ENCODE measurements at regions not wholly inside any gene's neighbourhood (a gene's known extent, or its start where the extent isn't known, plus 50 kb on each side); places are given as distances from the start of the nearest gene placed in this dataset.
A peak's percentile ranks its signal among the peaks of the same experiment; 100 is the strongest.

DNA sequence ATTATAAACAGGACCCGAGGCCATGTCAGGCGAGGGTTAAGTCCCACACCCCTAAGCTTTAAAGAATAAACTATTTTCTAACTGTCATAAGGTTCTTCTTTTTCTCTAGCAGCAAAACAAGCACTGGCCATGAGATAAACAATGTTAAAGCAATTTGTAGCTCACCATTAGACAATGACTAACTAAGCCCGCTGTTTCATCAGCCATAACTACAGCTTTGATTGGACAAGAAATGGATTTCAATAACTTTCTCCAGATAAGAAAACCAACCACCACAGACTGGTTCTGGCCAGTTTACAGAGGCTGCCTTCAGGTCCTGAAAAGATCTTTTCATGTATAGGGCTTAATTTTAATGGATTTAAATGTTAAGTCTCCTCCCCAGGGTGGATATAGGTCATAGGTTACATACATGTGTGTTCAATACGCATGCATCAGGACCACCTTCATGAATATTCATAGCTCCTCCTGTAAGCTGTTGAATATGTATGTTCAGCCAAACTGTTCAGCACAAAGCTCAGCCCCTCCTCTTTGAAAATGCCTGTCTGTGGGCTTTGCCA, 108.7 kb upstream of the RAB6C start:
- intact Hi-C loops (cut with DNase I), result loop anchor here (10.0 kb wide), 1 partner anchor 1986 kb away; the partner anchor contains the start of gene AMMECR1L
- Histone ChIP-seq H3K27ac (no peak overlapping the region), H3K27me3 (no peaks in the 10 kb centered on the region), H3K36me3 (no peaks in the 10 kb centered on the region), H3K4me3 (no peak overlapping the region), H3K9me3 (no peaks in the 10 kb centered on the region), H3K4me1 (no peaks in the 10 kb centered on the region)
- DNase-seq (ENCODE audit: low spot score in 2 of 2), result no peak
- TF ChIP-seq, protein P1, sequence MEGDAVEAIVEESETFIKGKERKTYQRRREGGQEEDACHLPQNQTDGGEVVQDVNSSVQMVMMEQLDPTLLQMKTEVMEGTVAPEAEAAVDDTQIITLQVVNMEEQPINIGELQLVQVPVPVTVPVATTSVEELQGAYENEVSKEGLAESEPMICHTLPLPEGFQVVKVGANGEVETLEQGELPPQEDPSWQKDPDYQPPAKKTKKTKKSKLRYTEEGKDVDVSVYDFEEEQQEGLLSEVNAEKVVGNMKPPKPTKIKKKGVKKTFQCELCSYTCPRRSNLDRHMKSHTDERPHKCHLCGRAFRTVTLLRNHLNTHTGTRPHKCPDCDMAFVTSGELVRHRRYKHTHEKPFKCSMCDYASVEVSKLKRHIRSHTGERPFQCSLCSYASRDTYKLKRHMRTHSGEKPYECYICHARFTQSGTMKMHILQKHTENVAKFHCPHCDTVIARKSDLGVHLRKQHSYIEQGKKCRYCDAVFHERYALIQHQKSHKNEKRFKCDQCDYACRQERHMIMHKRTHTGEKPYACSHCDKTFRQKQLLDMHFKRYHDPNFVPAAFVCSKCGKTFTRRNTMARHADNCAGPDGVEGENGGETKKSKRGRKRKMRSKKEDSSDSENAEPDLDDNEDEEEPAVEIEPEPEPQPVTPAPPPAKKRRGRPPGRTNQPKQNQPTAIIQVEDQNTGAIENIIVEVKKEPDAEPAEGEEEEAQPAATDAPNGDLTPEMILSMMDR (IDR thresholded peaks at IDR 0.05), result no peak

DNA sequence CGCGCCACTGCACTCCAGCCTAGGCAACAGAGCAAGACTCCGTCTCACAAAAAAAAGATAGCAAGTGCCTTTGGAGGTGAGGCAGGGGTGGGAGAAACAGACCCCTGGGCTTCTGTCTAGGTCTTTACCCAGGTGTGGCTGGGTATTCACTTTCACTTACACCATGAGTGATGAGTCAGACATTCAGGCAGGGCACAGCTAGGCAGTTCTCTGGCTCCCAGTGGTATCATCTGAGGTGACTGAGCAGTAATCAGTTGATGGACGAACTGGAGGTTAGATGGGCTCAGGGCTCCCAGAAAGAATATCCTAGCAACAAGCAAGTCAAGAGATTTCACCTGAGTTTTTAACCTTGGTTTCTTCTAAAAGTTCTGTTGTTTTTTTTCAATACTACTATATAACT, 107.0 kb upstream of the RAB6C start:
- no peak for DNase-seq (ENCODE audit: low spot score in 2 of 2)
- H3K4me3 ChIP-seq, result no peak overlapping the region
- no peaks in the 10 kb centered on the region for H3K27me3 ChIP-seq
- TF ChIP-seq, protein P1 (IDR thresholded peaks at IDR 0.05), result no peak
- intact Hi-C loops (cut with DNase I), result loop anchor here (10.0 kb wide), 1 partner anchor 1988 kb away; the partner anchor contains the start of gene AMMECR1L
- H3K27ac ChIP-seq, result no peak overlapping the region
- H3K4me1 ChIP-seq, result peaks cover 0 to 9% of the 10 kb centered on the region in 2 donors
- no peaks in the 10 kb centered on the region for H3K36me3 ChIP-seq
- H3K9me3 ChIP-seq, result no peaks in the 10 kb centered on the region

DNA sequence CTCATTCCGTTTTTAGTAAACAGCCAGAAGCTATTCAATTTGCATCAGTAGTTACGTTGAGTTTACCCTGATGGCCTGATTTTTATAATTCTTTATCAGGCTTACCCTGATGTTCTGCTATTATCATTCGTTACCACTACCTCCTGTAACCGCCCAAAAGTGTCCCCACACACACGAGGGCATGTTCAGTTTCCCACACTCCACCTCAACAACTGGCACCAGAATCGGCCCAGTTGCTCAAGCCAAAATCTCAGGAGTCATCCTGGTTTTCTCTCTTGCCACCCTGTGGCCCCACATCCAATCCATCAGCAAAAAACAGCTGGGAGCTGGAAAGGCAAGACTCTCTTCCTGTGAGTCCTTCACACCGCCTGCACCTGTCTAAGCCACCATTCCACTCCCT, 102.9 kb upstream of the RAB6C start:
- peak in 1 of 2 donors; percentile 47 for DNase-seq (ENCODE audit: low spot score in 2 of 2)
- Histone ChIP-seq H3K27ac (peak overlapping the region in 1 of 2 donors; percentile 80), H3K36me3 (no peaks in the 10 kb centered on the region), H3K27me3 (no peaks in the 10 kb centered on the region), H3K4me3 (peak overlapping the region; percentile 82 to 86), H3K4me1 (peaks cover 0 to 11% of the 10 kb centered on the region in 2 donors), H3K9me3 (no peaks in the 10 kb centered on the region)
- intact Hi-C loops (cut with DNase I), result loop anchor here (5.0 to 10.0 kb wide), 6 partner anchors 466 to 1992 kb away; partner anchors contain the start of genes AMMECR1L, GPR148, HS6ST1 and IMP4
- TF ChIP-seq, protein P1 (IDR thresholded peaks at IDR 0.05), result no peak

DNA sequence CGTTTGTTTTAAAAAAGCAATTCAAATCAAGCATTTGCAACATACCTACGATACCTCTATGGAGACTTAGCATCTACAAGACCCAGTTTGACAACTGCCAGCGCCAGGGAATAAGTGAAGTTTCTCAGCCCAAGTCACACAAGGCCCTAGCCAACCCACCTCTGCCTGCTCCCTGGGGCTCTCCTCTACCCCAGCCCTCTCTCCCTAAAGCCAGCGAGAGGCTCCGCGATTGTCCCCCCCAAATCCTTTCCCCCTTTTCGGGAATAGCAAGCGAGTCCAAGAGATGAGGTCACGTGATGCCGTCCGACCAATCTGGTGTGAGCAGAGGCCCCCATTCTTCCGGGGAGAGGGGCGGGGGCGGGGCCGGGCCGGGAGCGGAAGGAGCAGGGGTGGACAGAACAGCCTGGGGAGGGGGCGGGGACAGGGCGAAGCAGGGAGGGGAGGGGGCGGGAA, 102.2 kb upstream of the RAB6C start:
- Histone ChIP-seq H3K9me3 (no peaks in the 10 kb centered on the region), H3K27ac (peak overlapping the region; percentile 75 to 80), H3K4me1 (peaks cover 0 to 11% of the 10 kb centered on the region in 2 donors), H3K27me3 (no peaks in the 10 kb centered on the region), H3K36me3 (no peaks in the 10 kb centered on the region), H3K4me3 (peak overlapping the region; percentile 82 to 86)
- TF ChIP-seq, protein P1 (IDR thresholded peaks at IDR 0.05), result no peak
- intact Hi-C loops (cut with DNase I), result loop anchor here (5.0 to 10.0 kb wide), 6 partner anchors 465 to 1993 kb away; partner anchors contain the start of genes AMMECR1L, GPR148, HS6ST1 and IMP4
- peak; percentile 81 to 95 for DNase-seq (ENCODE audit: low spot score in 2 of 2)

DNA sequence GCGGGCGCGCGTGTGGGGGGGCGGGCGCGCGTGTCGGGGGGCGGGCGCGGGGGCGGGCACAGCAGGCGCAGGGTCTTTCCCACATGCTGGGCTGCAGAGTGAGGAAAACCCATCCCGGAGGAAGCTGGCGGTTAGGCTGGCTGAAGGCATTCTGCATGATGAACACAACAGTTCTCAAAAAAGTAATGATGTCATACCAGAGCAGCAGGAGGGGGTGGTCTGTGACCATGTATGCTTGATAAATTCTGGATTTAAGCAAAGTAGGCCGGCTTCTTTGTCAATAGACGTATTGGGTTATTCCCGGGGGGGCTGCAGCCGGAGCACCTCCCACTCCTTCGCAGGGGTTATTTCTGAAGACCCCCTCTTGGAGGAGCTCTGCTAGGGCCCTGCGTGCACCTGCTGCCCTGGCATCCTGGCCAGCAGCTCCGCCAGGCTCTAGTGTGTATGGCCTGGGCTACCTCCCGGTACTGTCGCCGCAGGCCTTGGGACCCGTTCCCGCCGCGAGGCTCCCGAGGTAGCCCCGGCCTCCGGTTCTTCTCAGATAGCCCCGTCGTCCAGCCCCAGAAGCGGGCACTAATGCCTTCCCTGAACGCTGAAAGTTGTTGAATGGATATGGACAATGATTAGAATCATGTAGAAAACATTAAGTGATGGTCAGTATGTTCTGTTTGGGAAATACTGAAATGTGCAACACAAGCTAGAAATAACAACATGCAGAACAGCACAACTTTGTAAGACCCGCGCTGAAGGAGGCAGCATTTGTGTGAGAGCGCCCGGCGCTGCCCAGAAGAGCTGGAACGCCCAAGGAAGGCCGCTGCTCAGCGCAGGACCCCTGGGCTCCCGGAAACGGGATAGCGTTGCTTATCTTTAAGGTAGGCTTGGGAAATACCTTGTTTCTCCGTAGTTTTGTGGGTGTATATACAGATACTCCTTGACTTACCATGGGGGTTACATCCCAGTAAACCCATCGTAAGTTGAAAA, 101.4 kb upstream of the RAB6C start:
- Histone ChIP-seq H3K36me3 (no peaks in the 10 kb centered on the region), H3K27me3 (no peaks in the 10 kb centered on the region), H3K4me3 (peak overlapping the region; percentile 47 to 86), H3K4me1 (peaks cover 0 to 11% of the 10 kb centered on the region in 2 donors), H3K27ac (peak overlapping the region; percentile 78 to 82), H3K9me3 (no peaks in the 10 kb centered on the region)
- TF ChIP-seq, protein P1 (IDR thresholded peaks at IDR 0.05), result no peak
- peak in 1 of 2 donors; percentile 78 for DNase-seq (ENCODE audit: low spot score in 2 of 2)
- intact Hi-C loops (cut with DNase I), result loop anchor here (5.0 to 10.0 kb wide), 6 partner anchors 464 to 1993 kb away; partner anchors contain the start of genes AMMECR1L, GPR148, HS6ST1 and IMP4
